ENCODE measurements at regions not wholly inside any gene's neighbourhood (a gene's known extent, or its start where the extent isn't known, plus 50 kb on each side); places are given as distances from the start of the nearest gene placed in this dataset.

DNA sequence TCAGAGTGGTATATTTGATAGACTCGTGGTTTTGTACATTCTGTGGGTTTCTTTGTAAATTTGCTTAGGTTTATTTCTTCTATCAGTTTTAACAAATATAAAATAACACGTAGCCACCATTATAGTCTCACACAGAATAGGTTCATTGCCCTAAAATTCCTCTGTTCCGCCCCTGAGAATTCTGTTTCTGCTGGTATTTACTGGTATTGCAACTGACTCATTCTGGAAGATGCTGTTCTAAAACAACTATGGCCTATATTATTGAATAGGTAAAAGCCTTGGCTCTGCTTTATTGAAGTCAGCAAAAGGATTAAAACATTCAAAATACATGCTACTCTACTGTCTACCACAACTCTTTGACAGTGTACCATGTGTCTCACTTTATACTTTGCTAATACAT lies 119.1 kb upstream of the CHORDC1 start:
- Mint-ChIP-seq H3K27ac (no peak overlapping the region), H3K4me1 (no peaks in the 10 kb centered on the region), H3K9me3 (ENCODE audit: insufficient read depth) (no peaks in the 10 kb centered on the region), H3K4me3 (no peak overlapping the region), H3K27me3 (no peaks in the 10 kb centered on the region)
- no peak for ATAC-seq (ENCODE audit: low read depth)
- H3K9ac ChIP-seq (ENCODE audit: low read length) = no peak overlapping the region
- TF ChIP-seq, protein P1, sequence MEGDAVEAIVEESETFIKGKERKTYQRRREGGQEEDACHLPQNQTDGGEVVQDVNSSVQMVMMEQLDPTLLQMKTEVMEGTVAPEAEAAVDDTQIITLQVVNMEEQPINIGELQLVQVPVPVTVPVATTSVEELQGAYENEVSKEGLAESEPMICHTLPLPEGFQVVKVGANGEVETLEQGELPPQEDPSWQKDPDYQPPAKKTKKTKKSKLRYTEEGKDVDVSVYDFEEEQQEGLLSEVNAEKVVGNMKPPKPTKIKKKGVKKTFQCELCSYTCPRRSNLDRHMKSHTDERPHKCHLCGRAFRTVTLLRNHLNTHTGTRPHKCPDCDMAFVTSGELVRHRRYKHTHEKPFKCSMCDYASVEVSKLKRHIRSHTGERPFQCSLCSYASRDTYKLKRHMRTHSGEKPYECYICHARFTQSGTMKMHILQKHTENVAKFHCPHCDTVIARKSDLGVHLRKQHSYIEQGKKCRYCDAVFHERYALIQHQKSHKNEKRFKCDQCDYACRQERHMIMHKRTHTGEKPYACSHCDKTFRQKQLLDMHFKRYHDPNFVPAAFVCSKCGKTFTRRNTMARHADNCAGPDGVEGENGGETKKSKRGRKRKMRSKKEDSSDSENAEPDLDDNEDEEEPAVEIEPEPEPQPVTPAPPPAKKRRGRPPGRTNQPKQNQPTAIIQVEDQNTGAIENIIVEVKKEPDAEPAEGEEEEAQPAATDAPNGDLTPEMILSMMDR (IDR thresholded peaks at IDR 0.05) = no peak
- no peak for TF ChIP-seq EZH2 (IDR thresholded peaks at IDR 0.05; ENCODE audit: borderline replicate concordance, insufficient read depth, low read depth, low read length, poor library complexity, severe bottlenecking)
- no peak overlapping the region for H2AFZ ChIP-seq (ENCODE audit: insufficient read depth, low read depth, low read length, poor library complexity, severe bottlenecking)
- no peaks in the 10 kb centered on the region for H3K79me2 ChIP-seq (ENCODE audit: control insufficient read depth, insufficient read depth, low read length)
- H3K36me3 ChIP-seq (replicated peaks in 1 of 2; ENCODE audit: control extremely low read depth in 1 of 2, control insufficient read depth in 1 of 2, extremely low read depth in 1 of 2, insufficient read depth in 2 of 2, low read length in 1 of 2) = no peaks in the 10 kb centered on the region
- CTCF ChIA-PET = no interaction called here
- WGBS (ENCODE audit: insufficient coverage) = 100% methylated on average over 1 of the region's 3 CpGs
- no peak overlapping the region for H3K4me3 ChIP-seq (ENCODE audit: control extremely low read depth in 1 of 5, extremely low read depth in 1 of 5, insufficient read depth in 1 of 5, low read depth in 2 of 5, low read length in 4 of 5)
- H3K4me2 ChIP-seq (replicated peaks; ENCODE audit: low read depth, low read length, poor library complexity, severe bottlenecking) = no peak overlapping the region
- no peaks in the 10 kb centered on the region for H4K20me1 ChIP-seq (ENCODE audit: control insufficient read depth, insufficient read depth, low read length, poor library complexity, severe bottlenecking)
- H3K27ac ChIP-seq (ENCODE audit: low read length in 2 of 2) = no peak overlapping the region
- POLR2A ChIA-PET = no interaction called here
- no peaks in the 10 kb centered on the region for H3K27me3 ChIP-seq (replicated peaks in 1 of 4; ENCODE audit: control extremely low read depth in 1 of 4, control insufficient read depth in 3 of 4, insufficient read depth in 4 of 4, low read length in 3 of 4)
- H3K9me3 ChIP-seq (ENCODE audit: control extremely low read depth in 1 of 3, control insufficient read depth in 2 of 3, insufficient read depth in 1 of 3, low read length in 2 of 3) = no peaks in the 10 kb centered on the region
- intact Hi-C loops (cut with micrococcal nuclease) = no loop called here
- DNase-seq = no peak
- H3K4me1 ChIP-seq (ENCODE audit: control insufficient read depth in 2 of 2, insufficient read depth in 2 of 2, low read length in 2 of 2) = no peaks in the 10 kb centered on the region

DNA sequence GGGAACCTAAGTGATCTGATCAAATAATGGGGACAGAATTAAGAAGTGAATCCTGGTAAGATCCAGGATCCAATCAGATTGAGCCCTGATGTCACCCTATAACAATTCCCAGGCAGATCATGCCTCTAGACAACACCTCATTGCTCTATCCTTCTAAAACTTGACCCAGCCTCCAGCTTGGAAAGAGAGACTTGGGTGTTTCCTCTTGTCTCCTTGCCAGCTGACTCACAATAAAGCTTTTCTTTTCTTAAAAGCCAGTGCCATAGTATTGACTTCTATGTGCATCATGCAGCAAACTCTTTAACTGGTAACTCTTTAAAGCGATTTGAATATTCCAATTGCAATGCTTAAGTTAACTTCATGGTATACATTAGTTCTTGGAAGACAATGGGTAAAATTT lies 109.6 kb upstream of the CHORDC1 start:
- H3K36me3 ChIP-seq (replicated peaks in 1 of 2; ENCODE audit: control extremely low read depth in 1 of 2, control insufficient read depth in 1 of 2, extremely low read depth in 1 of 2, insufficient read depth in 2 of 2, low read length in 1 of 2) = no peaks in the 10 kb centered on the region
- intact Hi-C loops (cut with micrococcal nuclease) = no loop called here
- H3K4me1 ChIP-seq (ENCODE audit: control insufficient read depth in 2 of 2, insufficient read depth in 2 of 2, low read length in 2 of 2) = no peaks in the 10 kb centered on the region
- DNase-seq (no peak), ATAC-seq (ENCODE audit: low read depth) (no peak)
- TF ChIP-seq, protein P1 (IDR thresholded peaks at IDR 0.05) = no peak
- no peak for TF ChIP-seq EZH2 (IDR thresholded peaks at IDR 0.05; ENCODE audit: borderline replicate concordance, insufficient read depth, low read depth, low read length, poor library complexity, severe bottlenecking)
- no peak overlapping the region for H3K4me2 ChIP-seq (replicated peaks; ENCODE audit: low read depth, low read length, poor library complexity, severe bottlenecking)
- Mint-ChIP-seq H3K27ac (no peak overlapping the region), H3K9me3 (ENCODE audit: insufficient read depth) (no peaks in the 10 kb centered on the region), H3K4me3 (no peak overlapping the region), H3K4me1 (no peaks in the 10 kb centered on the region), H3K27me3 (no peaks in the 10 kb centered on the region)
- H3K27ac ChIP-seq (ENCODE audit: low read length in 2 of 2) = no peak overlapping the region
- no CpG with 5 or more reads among the region's 1 CpG for WGBS (ENCODE audit: insufficient coverage)
- ChIA-PET CTCF (no interaction called here), POLR2A (no interaction called here)
- H4K20me1 ChIP-seq (ENCODE audit: control insufficient read depth, insufficient read depth, low read length, poor library complexity, severe bottlenecking) = no peaks in the 10 kb centered on the region
- no peak overlapping the region for H3K9ac ChIP-seq (ENCODE audit: low read length)
- no peaks in the 10 kb centered on the region for H3K27me3 ChIP-seq (replicated peaks in 1 of 4; ENCODE audit: control extremely low read depth in 1 of 4, control insufficient read depth in 3 of 4, insufficient read depth in 4 of 4, low read length in 3 of 4)
- H2AFZ ChIP-seq (ENCODE audit: insufficient read depth, low read depth, low read length, poor library complexity, severe bottlenecking) = no peak overlapping the region
- no peaks in the 10 kb centered on the region for H3K9me3 ChIP-seq (ENCODE audit: control extremely low read depth in 1 of 3, control insufficient read depth in 2 of 3, insufficient read depth in 1 of 3, low read length in 2 of 3)
- no peak overlapping the region for H3K4me3 ChIP-seq (ENCODE audit: control extremely low read depth in 1 of 5, extremely low read depth in 1 of 5, insufficient read depth in 1 of 5, low read depth in 2 of 5, low read length in 4 of 5)
- no peaks in the 10 kb centered on the region for H3K79me2 ChIP-seq (ENCODE audit: control insufficient read depth, insufficient read depth, low read length)
